ENCODE measurements at regions not wholly inside any gene's neighbourhood (a gene's known extent, or its start where the extent isn't known, plus 50 kb on each side); places are given as distances from the start of the nearest gene placed in this dataset.
"Not testable (repeated sequence)": the region's sequence is repeated elsewhere in the genome, so short reads cannot be mapped to it uniquely, and the experiment has no call there.

DNA sequence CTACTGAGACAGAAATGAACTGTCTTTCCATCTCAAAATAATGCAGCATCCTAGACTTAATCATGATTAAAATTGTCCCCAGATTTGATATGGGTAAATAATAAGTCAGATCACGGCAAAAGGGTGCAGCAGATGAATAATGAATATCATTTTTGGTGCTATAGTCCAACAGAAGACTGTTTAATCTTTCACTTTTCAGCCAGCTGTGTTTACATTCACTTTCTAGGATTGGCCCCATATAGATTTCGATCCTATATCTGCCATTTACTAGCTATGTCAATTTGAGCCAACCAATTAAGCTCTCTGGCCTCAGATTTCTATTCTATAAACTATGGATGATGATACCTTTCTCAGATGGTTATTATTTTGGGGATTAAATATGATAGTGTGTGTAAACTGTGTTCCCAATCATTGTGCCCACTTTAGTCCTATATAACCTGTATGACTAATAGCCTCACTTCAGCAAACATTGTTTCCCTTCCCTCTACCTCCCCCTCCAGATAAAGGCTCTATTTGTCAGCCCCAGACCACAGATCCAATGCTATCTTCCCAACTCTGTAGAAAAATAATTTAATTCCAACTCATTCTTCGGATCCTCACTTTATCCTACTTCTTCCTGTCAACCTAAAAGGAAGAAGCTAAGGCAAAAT is 53.6 kb upstream of the NT5E start:
- no peak for DNase-seq

DNA sequence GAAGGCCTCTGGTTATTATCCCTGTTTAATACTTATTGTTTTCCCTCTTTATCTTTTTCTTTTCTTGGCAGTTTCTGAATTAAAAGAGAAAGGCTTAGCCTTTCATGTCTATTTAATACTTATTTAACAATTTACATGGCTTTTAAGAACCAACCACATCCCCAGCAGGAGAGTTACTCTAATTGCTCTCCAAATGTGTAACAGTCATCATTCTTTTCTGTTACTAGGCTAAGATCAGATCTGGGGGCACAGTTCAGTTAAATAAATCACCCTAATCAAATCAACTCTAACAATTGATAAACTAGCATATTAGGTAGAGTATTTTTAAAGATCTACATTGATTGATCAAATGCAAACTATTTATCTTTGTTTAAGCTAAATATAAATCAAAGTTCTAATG is 54.1 kb upstream of the NT5E start:
- no peak for DNase-seq

DNA sequence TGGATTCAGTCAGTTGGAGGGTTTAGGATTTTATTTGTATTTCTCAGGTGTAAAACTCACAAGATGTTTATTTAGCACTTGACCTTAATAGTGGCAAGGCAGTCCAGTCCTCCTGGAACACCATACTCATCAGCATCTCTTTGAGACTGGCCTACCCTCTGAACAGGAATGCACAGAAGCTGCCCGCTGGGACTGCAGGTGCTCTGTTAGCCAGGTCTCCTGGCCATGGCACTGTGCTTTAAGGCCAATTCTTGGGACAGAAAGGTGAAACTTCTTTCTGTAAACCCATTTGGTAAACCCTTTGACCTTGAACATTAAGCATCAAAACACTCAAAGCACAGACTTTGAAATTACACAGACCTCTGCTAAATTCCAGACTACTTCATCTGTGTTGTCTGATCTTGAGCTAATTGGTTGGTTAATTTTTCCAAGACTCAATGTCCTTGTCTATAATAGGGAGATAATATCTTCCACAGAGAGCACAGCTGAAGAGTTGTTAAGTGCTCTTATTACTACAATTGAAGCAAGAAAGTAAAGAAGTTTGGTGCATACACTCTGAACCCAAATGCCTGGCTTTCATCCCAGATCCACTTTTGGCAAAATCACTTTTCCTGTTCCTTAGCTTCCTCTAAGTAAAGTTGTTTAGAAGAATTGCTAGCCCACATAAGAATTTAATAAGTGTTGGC is 54.9 kb upstream of the NT5E start:
- no peak for DNase-seq

DNA sequence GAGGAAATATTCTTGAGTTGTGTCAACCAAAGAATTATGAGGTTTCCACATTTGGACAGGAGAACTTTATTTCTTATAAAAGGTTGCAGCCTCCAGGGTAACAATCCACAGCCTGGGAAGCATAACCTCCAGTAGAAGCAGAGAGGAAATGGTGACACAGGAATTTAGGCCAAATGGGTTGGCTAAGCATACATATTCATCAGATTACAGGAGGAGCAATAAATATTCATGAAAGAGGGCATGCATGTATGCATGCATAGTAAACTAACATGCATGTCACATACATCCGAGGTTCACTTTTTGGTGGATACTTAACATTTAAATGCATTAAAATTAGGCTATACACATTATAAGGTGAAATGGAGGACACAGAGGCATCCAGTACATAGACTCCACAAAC is 55.7 kb upstream of the NT5E start:
- DNase-seq: no peak

DNA sequence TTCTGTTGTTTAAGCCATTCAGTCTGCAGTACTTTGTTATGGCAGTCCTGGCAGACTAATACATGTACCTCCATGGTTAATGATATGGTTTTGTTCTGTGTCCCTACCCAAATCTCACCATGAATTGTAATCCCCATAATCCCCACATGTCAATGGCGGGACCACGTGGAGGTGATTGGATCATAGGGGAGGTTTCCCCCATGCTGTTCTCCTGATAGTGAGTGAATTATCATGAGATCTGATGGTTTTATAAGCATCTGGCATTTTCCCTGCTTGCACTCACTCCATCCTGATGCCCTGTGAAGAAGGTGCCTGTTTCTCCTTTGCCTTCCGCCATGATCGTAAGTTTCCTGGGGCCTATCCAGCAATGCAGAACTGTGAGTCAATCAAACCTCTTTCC is 57.5 kb upstream of the NT5E start:
- DNase-seq: no peak

DNA sequence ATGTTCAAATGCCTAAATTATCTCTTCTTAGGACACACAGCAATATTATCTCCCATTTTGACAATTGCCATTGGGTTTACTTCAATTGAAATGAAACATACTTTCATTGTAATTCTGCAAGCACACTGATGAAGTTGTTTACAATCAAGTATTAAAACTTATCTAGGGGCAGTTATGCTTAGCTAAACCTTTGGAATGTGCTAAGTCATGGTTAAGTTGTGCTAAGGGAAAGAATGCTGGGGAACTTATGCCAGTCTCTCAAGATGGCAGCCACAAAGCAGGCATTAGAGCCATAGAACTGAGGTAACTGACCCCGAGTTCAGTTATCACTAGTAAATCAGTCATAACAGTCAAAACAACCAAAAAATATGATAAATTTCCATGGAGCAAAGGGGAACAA is 59.1 kb upstream of the NT5E start:
- no peak for DNase-seq

DNA sequence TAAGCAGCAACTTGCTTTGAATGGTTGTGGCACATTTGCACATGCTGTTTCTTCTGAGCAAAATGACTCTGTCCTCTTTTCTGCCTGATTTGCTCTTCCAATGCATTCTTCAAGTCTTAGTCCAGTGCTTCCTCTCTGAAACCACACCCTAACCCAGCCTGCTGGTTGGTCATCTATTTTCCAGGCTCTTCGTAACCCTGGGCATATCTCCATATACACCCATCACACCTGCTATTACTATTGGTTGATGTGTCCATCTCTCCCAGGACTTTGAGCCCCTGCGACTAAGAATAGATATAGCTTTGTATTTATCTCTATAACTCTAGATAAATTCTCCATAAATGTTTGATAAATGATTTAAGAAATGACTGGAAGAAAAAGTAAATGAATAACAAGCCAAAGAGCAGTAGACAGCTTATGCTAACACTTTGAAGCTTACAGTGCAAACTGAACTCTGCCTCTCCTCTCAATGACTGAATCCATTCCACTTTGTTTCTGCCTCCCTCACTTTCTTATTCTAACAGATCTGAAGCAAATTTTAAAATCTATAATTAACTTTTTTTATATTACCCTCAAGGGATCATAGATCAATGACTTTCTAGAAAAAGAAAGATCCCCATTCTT is 59.7 kb upstream of the NT5E start:
- no peak for DNase-seq

DNA sequence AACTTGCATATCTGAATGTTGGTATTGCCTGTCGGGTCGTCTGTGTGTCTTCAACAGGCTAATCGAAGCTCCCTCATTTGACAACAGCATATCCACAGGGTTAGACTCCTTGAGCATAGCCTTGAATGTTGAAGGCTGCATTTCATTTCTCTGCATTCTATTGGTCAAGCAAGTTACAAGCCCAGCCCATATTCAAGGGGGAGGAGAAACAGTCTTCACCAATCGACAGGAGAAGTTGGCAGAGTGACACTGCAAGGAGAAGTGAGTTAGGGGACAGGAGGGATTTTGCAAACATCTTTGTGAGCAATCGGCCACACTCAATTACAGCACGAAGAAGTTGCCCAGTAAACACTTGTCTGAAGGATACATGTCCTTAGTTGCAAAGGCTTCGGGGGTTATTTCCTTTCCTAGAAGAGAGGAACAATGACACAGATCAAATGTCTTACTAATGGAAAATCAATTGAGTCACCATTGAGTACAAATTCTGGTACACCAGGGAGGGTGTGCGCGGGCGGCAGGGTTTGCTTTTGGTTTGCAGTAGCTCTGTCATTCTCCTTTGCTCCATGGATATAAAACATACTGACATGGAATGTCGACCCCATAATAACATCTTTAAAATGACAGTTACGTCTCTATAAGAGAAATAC is 60.6 kb upstream of the NT5E start:
- no peak for DNase-seq

DNA sequence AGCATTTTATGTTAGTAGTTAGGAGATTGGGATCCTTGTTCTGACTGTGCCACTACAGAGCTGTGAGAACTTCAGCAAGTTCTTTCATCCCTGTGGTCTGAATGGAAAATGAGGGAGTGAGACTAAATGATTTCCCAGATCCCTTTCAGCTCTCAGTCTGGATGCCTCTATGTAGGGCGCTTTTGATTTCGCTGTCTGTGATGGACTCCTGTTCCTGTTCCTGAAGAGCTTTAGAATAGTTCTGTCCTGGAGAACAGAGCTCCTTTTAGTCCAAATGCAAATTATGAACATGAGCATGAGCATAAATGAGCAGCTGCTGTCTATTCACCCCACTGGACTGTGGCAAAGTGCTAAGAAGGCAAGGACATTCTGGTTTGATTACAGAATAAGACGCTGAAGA is 61.4 kb upstream of the NT5E start:
- no peak for DNase-seq

DNA sequence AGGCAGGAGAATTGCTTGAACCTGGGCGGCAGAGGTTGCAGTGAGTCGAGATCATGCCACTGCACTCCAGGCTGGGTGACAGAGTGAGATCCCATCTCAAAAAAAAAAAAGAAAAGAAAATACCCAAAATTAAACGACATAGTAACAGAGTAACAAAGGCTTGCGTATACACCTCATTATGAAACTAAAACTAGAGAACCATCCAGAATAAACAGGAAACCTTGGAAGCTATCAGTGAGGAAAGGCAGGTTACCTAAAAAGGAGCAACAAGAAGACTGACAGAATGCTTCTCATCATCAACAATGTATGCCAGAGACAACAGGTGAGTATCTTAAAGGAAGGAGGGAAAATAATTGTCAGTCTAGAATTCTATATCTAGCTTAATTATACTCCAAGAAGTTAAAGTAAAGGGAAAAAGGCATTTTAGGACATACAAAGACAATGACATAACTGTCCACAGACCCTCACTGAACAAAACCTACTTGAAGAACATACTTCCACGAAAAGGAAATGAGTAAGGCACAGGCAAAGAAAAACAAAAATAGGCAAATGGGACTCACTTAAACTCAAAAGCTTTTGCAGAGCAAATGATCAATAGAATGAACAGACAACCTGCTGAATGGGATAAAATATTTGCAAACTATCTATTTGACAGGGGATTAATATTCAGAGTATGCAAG is 64.1 kb upstream of the NT5E start:
- DNase-seq: no peak

DNA sequence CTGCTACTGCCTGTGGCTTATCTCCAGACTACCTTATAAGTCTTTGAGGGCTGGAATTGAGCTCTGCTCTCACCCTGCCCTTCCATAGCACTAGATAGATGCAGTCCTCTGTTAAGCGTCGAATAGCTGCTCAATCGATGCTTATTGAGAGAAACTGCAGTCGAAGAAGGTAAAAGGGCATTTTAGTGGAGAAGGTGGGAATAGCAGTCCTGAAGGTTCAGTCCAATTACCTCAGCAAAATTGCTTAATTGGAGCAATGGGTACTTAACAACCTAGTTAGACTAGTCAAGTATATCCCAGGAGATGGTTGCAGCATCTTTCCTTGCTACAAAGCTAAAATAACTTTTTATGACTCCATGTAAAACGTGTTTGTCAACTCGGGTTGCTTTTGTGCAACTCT is 66.8 kb upstream of the NT5E start:
- DNase-seq: no peak

DNA sequence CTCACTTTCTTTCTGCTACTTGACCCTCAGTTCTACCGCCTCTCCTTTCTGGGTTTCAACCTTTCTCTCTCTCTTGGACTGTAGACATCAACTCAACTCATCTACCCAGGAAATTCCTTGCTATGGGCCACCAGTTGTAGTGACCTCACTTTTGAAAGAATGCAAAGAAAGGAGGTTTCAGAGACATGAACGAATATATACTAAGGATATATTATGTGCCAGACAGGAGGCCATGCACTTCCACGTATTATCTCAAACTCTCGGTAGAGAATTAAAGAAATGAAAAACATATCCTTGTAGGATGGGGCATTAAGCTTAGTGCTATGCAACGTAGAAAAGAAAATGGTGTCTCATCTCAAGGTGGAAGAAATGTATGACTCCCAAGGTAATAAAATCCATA is 67.3 kb upstream of the NT5E start:
- DNase-seq: no peak

DNA sequence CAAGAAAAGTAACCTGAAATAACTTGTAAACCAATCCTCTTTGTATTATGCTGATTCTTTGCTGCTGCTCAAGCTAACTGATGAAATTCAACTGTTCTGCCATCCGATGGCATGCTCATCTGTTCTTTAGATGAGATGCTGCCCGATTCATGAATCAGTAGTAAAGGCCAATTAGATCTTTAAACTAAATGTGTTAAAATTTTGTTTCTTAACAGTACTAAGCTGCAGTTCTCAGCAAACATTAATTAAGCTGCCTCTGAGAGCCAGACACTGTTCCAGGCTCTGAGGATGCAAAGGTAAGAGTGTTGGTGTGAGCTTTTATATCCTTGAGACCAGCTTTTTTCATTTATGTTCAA is 77.0 kb upstream of the NT5E start:
- no peak for DNase-seq

DNA sequence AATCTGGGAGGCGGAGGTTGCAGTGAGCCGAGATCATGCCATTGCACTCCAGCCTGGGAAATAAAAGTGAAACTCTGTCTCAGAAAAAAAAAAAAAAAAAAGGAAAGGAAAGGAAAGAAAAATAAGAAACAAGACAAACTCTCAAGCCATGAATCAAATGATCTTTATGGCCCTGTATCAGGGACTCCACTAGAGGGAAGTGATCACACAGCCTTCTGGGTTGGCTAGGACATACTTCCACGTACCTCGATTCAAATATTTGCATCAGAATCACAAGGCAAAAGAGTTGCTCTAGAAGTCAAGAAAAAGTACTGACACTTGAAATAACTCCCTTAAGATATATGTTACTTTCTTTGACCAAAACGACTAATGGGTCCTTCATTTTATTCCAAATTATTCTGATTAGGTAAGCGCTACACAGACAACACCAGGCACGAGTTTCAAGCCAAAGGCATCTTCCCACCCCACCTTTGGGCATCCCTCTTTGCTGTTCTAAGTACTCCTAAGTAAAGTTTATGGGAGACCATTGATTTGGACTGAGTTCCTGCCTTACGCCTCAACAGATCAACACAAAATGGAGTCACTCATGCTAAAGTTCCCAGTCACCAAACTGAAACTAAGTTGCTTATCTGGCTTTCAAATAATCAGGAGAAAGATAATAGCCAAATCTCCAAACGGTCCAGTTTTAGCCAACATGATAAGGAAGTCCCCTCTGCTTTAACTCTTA is 77.5 kb upstream of the NT5E start:
- DNase-seq: no peak

DNA sequence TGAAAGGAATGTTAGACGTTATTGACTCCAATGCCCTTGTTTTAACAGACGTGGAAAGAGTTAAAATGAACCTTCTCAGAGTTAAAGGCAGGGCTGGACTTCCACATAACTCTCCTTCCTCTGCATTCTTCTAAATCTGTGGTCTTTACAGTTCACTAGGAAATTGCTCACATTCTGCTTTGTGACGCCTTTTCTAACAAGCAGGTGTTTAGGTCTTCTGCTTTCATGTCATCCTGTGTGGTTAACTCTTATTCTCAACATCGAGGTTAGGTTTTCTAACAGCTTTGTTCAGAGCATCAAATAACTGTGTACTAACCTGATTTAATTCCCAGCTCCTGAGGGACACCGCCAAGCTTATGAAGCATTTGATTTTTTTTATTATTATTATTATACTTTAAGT is 81.3 kb upstream of the NT5E start:
- no peak for DNase-seq

DNA sequence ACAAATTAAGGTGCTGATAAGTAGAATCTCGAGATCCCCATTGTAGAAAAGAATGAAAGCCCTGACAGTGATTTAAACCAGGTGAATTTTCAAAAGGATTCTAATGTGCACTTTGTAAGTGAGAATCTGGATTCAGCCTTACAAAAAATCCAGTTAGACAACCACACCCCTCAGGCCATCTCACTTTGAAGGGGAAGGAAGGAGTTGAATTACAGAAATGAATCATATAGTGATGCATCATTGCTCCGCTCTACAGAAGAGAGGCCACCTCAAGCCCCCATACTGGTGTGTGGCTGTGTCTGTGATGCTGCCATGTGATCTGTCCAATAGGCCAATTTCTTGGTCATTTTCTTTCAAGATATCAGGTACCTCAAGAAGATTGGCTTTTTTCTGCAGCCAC is 85.5 kb upstream of the NT5E start:
- no peak for DNase-seq

DNA sequence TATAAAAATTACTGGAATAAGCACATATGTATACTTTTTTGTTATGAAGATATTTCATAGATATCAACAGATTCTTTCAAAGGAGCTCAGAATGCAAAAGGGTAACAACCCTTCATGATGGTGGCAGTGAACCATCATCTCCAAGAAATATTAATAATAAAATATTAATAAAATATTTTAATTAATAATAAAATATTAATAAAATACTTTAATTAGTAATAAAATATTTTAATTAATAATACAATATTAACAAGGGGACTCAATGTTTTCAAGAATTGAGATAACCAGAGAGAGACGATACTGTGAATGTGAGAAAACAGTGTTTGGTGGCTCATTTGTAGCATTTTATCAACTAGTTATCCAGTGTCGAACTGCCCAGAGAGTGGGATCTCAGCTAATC is 86.0 kb upstream of the NT5E start:
- no peak for DNase-seq

DNA sequence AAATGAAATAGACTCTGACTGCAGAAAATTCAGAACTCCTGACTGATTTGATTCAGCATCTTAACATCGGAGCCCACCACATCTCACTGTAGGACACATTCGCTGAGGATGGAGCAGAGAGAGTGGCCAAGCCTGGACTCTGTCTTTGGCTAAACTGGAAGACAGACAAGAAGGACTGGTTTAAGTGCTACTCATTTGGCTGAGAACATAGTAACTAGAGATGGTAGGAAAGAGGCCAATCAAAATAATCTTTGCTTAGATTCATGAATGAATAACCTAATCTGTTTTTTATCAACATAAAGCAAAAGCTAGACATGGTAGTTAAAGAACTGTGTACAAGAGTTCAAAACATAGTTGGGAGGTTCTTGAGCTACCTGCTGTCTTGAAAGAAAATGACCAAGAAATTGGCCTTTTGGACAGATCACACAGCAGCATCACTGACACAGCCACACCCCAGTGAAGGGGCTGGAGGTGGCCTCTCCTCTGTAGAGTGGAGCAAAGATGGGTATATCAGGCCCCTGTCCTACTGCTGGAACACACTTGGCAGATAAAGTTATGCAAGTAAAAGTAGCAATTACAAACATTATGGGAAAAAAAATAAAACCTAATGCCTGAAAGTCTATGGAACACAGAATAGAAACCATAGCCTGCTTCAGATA is 87.1 kb upstream of the NT5E start:
- no peak for DNase-seq

DNA sequence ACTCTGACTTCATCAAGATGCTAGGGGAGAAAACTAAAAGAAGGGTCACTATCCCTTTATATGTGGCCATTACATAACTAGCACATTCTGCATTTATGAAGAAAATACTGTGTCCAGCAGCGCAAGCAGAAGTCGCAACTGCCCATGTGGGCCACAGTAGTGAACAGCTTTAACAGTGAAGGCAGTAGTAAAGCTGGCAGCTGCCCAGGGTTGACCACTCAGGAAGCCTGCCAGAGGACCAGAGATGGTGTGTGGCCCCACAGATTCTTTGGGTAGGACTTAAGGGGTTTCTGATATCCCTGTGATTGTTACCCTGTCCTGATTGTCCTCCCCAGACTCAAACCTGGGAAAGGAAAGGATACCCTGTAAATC is 88.3 kb upstream of the NT5E start:
- DNase-seq: no peak

DNA sequence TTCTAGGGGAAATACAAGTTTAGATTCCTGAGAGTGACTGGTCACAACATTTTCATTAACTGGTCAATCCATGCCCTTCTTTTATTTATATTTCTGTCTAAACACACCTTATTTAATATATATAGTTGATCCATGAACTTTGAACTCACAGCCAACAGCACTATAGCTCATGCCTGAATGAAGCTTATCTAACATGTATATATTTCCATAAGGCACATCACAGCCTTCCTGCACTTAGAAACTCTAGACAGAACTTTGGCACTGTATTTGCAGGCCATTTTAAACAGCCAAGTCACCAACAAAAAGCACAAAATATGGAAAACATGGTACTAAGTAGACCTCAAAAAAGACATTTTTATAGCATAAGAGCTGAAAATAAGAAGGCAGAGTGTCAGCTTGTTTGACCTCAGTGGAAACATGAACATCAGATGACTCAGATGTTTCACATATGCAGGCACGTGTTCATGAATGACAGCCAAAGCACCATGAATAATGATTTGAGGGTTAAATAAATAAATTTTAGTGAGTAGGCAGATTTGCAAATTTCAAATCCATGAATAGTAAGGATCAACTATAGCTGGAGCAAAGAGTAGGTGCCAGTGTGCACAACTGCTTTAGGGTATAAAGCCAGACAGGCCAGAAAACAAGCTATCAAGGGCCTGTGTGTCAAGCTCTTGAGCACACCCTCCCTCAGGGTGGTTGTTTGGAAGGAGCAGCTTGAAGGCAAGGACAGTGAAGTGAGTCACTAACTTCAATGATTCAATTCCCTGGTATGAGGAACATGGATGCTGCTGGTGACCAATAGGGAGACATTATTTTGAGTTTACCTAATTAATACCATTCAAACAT is 88.9 kb upstream of the NT5E start:
- no peak for DNase-seq

DNA sequence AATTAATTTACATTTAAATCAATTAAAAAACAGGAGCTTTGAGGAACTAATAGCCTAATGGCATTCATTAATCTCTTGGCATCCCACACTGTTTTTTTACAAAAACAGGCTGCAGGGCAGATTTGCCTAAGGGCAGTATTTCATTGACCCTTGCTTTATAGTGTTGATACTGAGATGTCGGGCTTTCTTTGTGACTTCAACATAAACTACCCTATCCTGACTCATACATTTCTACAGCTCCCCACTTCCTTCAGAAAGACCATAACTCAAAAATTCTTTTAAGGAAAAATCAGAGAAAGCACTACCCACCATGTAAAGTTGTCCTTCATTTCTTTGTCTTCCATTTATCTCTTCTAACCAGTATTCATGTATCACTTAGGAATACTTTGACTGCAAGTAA is 92.2 kb upstream of the NT5E start:
- DNase-seq: no peak

DNA sequence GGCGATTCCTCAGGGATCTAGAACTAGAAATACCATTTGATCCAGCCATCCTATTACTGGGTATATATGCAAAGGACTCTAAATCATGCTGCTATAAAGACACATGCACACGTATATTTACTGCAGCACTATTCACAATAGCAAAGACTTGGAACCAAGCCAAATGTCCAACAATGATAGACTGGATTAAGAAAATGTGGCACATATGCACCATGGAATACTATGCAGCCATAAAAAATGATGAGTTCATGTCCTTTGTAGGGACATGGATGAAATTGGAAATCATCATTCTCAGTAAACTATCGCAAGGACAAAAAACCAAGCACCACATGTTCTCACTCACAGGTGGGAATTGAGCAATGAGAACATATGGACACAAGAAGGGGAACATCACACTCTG is 93.1 kb upstream of the NT5E start:
- not testable (repeated sequence) for DNase-seq

Measured in CD4-positive, alpha-beta T cell treated with Interleukin-21 for 1 hour (primary cell).